Neural crest cell (in vitro differentiated cells): ENCODE measurements at regions not wholly inside any gene's neighbourhood (a gene's known extent, or its start where the extent isn't known, plus 50 kb on each side); places are given as distances from the start of the nearest gene placed in this dataset.

ENCODE experiments used
- DNase-seq: peaks from one replicate; pipeline ENCODE4 v3.0.0; 2021; ENCODE audit warnings: low read depth, mixed read lengths, low spot score
- H3K27ac Mint-ChIP-seq: one replicate; pipeline ENCODE4 v1.8.0; 2021; ENCODE audit warnings: mild to moderate bottlenecking, mixed read lengths; ENCODE audit not compliant: unreplicated experiment
- H3K27me3 Mint-ChIP-seq: 2 replicates; pipeline ENCODE4 v1.8.0; 2021; ENCODE audit warnings: low read depth, mild to moderate bottlenecking, mixed read lengths
- H3K36me3 Mint-ChIP-seq: 2 replicates; pipeline ENCODE4 v1.8.0; 2021; ENCODE audit warnings: low read depth, mild to moderate bottlenecking, mixed read lengths
- H3K4me1 Mint-ChIP-seq: 2 replicates; pipeline ENCODE4 v1.8.0; 2021; ENCODE audit warnings: mixed read lengths
- H3K4me3 Mint-ChIP-seq: one replicate; pipeline ENCODE4 v1.8.0; 2021; ENCODE audit warnings: mild to moderate bottlenecking, mixed read lengths
- H3K9me3 Mint-ChIP-seq: 2 replicates; pipeline ENCODE4 v1.8.0; 2021; ENCODE audit warnings: mixed read lengths
- TF ChIP-seq, protein P1 (sequence below): fragments of 200-600 bp; sonication (generic); conservative IDR thresholded peaks from 2 replicates; pipeline ENCODE4 v1.5.0; 2021; ENCODE audit warnings: antibody characterized with exemption, mild to moderate bottlenecking

DNA sequence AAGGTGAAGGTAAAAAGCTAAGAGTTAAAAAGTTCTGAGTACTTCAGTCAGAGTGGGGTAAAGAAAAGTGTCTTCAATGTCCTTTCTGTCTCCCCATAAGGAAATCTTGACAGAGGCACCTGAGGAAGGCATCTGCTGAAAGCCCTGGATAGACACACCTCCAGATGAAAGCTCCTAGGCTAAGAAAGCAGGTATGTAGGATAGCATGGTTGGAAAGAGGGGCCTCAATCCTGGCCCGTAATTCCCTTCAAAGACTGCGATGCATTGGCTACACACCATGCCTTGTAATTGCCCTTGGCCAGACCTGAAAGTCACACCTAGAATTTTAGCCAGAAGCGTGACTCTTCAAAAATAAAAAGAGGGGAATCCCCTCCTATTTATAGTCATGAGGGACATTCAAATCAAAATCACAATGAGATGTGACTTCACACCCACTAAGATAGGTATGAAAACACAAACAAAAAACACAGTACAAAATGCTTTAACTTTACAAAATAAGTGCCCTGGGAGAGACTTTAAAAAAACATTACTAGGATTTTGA is 809.7 kb downstream of the IPMK start:
- no peaks in the 10 kb centered on the region for H3K4me1 Mint-ChIP-seq
- no peaks in the 10 kb centered on the region for H3K27me3 Mint-ChIP-seq
- no peak for DNase-seq
- TF ChIP-seq, protein P1, sequence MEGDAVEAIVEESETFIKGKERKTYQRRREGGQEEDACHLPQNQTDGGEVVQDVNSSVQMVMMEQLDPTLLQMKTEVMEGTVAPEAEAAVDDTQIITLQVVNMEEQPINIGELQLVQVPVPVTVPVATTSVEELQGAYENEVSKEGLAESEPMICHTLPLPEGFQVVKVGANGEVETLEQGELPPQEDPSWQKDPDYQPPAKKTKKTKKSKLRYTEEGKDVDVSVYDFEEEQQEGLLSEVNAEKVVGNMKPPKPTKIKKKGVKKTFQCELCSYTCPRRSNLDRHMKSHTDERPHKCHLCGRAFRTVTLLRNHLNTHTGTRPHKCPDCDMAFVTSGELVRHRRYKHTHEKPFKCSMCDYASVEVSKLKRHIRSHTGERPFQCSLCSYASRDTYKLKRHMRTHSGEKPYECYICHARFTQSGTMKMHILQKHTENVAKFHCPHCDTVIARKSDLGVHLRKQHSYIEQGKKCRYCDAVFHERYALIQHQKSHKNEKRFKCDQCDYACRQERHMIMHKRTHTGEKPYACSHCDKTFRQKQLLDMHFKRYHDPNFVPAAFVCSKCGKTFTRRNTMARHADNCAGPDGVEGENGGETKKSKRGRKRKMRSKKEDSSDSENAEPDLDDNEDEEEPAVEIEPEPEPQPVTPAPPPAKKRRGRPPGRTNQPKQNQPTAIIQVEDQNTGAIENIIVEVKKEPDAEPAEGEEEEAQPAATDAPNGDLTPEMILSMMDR, result no peak
- no peak overlapping the region for H3K4me3 Mint-ChIP-seq
- H3K9me3 Mint-ChIP-seq, result no peaks in the 10 kb centered on the region
- no peak overlapping the region for H3K27ac Mint-ChIP-seq
- no peaks in the 10 kb centered on the region for H3K36me3 Mint-ChIP-seq

DNA sequence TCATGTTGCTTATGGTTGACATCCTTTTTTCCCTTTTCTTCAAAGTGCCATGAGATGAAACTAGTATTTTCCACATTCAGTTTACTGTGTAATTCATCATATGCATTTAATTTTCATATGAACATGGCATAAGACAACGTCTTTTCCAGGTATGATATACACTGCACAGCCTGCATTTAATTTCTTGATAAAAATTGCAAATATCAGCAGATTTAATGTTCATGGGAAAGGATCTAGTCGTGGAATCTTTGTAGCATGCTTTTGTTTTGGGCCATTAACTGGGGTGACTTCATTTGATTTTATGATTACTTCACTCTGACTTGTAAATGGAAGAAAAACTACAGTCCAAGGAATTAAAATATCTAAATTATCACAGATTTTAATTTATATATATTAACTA is 837.3 kb downstream of the IPMK start:
- TF ChIP-seq, protein P1, result no peak
- H3K27me3 Mint-ChIP-seq, result no peaks in the 10 kb centered on the region
- no peaks in the 10 kb centered on the region for H3K4me1 Mint-ChIP-seq
- H3K9me3 Mint-ChIP-seq, result peaks cover 6% of the 10 kb centered on the region
- DNase-seq, result no peak
- no peaks in the 10 kb centered on the region for H3K36me3 Mint-ChIP-seq
- H3K27ac Mint-ChIP-seq, result no peak overlapping the region
- no peak overlapping the region for H3K4me3 Mint-ChIP-seq

DNA sequence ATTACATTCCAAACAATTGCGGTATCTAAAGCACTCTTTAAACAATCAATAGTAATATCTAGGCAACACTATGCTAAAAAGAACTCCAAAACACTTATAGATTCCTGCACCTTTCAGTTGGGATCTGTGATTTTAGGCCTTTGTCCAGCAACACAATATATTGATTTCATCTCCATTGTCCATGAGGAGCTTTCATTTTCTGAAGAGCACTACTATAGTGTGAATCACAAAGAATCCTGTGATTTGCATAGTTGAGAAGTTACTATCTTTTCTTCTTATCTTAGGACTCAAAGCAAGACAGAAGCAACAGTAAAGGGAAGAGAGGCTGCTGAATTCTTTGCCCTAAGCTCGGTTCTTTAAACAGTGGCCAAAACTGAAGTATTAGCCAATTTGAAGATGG is 846.8 kb downstream of the IPMK start:
- TF ChIP-seq, protein P1, result no peak
- no peaks in the 10 kb centered on the region for H3K36me3 Mint-ChIP-seq
- no peak for DNase-seq
- H3K27ac Mint-ChIP-seq, result peak overlapping the region; percentile 29
- H3K27me3 Mint-ChIP-seq, result no peaks in the 10 kb centered on the region
- peaks cover 10% of the 10 kb centered on the region for H3K4me1 Mint-ChIP-seq
- no peak overlapping the region for H3K4me3 Mint-ChIP-seq
- peaks cover 6% of the 10 kb centered on the region for H3K9me3 Mint-ChIP-seq

DNA sequence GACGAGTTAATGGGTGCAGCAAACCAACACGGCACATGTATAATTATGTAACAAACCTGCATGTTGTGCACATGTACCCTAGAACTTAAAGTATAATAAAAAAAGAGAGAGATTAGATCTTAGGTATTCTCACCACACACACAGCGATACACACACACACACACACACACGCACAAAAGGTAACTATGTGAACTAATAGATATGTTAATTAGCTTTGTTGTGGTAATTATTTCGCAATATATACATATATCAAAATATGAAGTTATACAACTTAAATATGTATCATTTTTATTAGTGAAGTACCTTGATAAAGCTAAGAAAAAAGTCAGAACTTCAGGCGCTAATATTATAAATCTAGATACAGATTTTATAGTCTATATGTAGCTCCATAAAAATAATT is 849.2 kb downstream of the IPMK start:
- Mint-ChIP-seq H3K4me3 (no peak overlapping the region), H3K9me3 (peaks cover 6% of the 10 kb centered on the region), H3K4me1 (peaks cover 10% of the 10 kb centered on the region), H3K36me3 (peaks cover 2% of the 10 kb centered on the region), H3K27me3 (no peaks in the 10 kb centered on the region), H3K27ac (no peak overlapping the region)
- DNase-seq, result no peak
- TF ChIP-seq, protein P1, result no peak

DNA sequence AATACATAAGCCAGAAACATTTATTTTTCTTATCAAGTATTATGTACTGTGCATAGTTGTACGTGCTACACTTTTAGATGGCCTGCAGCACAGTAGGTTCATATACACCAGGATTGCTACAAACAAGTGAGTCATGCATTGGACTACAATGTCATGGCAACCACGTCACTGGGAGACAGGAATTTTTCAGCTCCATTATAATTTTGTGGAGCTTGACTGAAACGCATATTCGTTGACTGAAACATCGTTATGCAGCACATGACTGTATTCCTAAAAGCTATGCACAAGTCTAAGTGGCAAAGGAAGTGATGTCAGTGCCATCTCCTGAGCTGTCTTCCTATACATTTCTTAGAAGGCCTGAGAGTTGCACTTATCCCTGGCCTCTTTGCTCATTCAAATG is 871.8 kb downstream of the IPMK start:
- DNase-seq, result no peak
- Mint-ChIP-seq H3K4me3 (no peak overlapping the region), H3K9me3 (no peaks in the 10 kb centered on the region), H3K4me1 (no peaks in the 10 kb centered on the region), H3K27ac (no peak overlapping the region), H3K36me3 (no peaks in the 10 kb centered on the region), H3K27me3 (no peaks in the 10 kb centered on the region)
- TF ChIP-seq, protein P1, result no peak

DNA sequence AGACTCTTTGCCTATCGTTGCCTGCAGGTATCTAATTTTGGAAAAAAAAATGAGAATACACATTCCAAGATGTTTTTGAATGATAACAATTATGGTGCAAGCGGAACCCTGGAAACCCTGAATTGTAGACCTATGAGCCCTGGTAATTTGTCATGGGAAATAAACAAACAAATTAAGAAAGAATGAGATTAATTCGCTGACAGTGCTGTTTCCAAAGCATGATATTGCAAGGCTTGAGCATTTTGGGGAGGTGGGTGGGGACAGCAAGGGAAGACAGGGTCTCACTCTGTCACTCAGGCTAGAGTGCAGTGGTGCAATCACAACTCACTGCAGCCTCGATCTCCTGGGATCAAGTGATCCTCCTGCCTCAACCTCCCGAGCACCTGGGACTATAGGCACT is 900.3 kb downstream of the IPMK start:
- no peak for DNase-seq
- H3K27ac Mint-ChIP-seq, result no peak overlapping the region

More for the DNA sequence above, 900.3 kb downstream of the IPMK start:
- no peaks in the 10 kb centered on the region for H3K4me1 Mint-ChIP-seq
- TF ChIP-seq, protein P1, result no peak
- no peaks in the 10 kb centered on the region for H3K27me3 Mint-ChIP-seq
- no peaks in the 10 kb centered on the region for H3K36me3 Mint-ChIP-seq
- no peak overlapping the region for H3K4me3 Mint-ChIP-seq
- H3K9me3 Mint-ChIP-seq, result no peaks in the 10 kb centered on the region
